Muscle layer of duodenum (tissue), 2 donors: ENCODE measurements at regions not wholly inside any gene's neighbourhood (a gene's known extent, or its start where the extent isn't known, plus 50 kb on each side); places are given as distances from the start of the nearest gene placed in this dataset.

Experiments used
- H3K27ac ChIP-seq: one replicate; pipeline ENCODE4 v1.7.0; 2013; ENCODE audit warnings: mild to moderate bottlenecking, low read length
- H3K27me3 ChIP-seq: one replicate; pipeline ENCODE4 v1.7.0; 2013; ENCODE audit warnings: low read depth, mild to moderate bottlenecking, control low read depth, low read length
- H3K36me3 ChIP-seq, 2 donors: one replicate each; pipeline ENCODE4 v1.7.0; 2013; ENCODE audit warnings: low read length in 2 of 2, control low read depth in 1 of 2, mild to moderate bottlenecking in 1 of 2; ENCODE audit not compliant: insufficient read depth in 2 of 2, control insufficient read depth in 1 of 2
- H3K4me1 ChIP-seq, 2 donors: one replicate each; pipeline ENCODE4 v1.7.0; 2013; ENCODE audit warnings: low read length in 2 of 2, mild to moderate bottlenecking in 2 of 2, control low read depth in 1 of 2, moderate library complexity in 1 of 2; ENCODE audit not compliant: insufficient read depth in 2 of 2, control insufficient read depth in 1 of 2
- H3K4me3 ChIP-seq, 2 donors: one replicate each; pipeline ENCODE4 v1.7.0; 2013; ENCODE audit warnings: low read length in 2 of 2, low read depth in 1 of 2, mild to moderate bottlenecking in 1 of 2
- H3K9me3 ChIP-seq, 2 donors: one replicate each; pipeline ENCODE4 v1.7.0; 2013; ENCODE audit warnings: low read length in 2 of 2, control low read depth in 1 of 2, mild to moderate bottlenecking in 1 of 2; ENCODE audit not compliant: control insufficient read depth in 1 of 2
- donor health status: healthy.

- Histone ChIP-seq H3K4me1 (no peaks in the 10 kb centered on the region), H3K27ac (no peak overlapping the region), H3K27me3 (no peaks in the 10 kb centered on the region), H3K4me3 (no peak overlapping the region), H3K9me3 (no peaks in the 10 kb centered on the region), H3K36me3 (no peaks in the 10 kb centered on the region)
Measured at GRCh38 chr1:79974659-79975058, 968.1 kb upstream of the ADGRL4 start.

DNA sequence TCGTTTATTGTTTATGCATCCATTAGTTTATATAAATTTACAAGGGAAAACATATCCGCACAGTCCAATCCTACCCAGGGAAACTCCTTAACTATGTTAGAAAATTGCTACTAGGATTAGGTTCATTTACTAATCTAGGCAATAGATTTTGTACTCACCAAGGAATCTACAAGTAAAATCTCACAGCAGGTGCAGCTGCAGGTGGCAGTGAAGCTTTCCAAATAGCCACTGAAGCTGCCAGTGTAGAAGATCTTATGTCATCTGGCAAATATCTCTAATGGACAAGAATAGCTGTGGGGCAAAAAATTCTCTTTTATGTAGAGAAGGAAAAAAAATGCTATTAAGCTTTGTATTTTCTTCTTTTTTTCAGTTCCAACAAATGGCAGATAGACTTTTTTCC lies 963.4 kb upstream of the ADGRL4 start:
- Histone ChIP-seq H3K4me1 (no peaks in the 10 kb centered on the region), H3K27me3 (no peaks in the 10 kb centered on the region), H3K36me3 (no peaks in the 10 kb centered on the region), H3K9me3 (peaks cover 0 to 5% of the 10 kb centered on the region in 2 donors), H3K4me3 (no peak overlapping the region), H3K27ac (no peak overlapping the region)

DNA sequence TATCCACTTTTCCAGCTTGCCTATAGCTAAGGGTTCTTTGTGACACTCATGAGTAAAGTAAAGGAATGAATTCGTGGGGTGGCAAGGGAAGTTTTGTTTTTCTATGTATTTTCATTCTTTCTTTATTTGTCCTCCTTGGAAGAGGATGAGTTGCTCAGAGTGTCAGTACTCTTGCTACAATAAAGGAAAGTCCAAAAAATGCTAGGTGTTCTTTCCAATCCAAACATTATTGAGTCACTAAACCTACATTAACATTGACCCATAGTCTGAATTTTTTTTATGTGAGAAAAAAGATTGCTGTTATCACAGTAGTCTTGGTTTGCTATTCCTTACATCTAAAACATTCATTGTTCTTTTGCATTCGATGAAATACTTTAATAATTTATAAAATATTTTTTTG lies 959.9 kb upstream of the ADGRL4 start:
- no peaks in the 10 kb centered on the region for H3K4me1 ChIP-seq
- H3K4me3 ChIP-seq: no peak overlapping the region
- H3K27ac ChIP-seq: no peak overlapping the region
- H3K36me3 ChIP-seq: no peaks in the 10 kb centered on the region
- no peaks in the 10 kb centered on the region for H3K27me3 ChIP-seq
- peaks cover 0 to 5% of the 10 kb centered on the region in 2 donors for H3K9me3 ChIP-seq

GRCh38 chr1:79959635-79960034 lies 953.1 kb upstream of the ADGRL4 start:
- Histone ChIP-seq H3K4me3 (no peak overlapping the region), H3K36me3 (no peaks in the 10 kb centered on the region), H3K9me3 (peaks cover 0 to 7% of the 10 kb centered on the region in 2 donors), H3K27ac (no peak overlapping the region), H3K4me1 (no peaks in the 10 kb centered on the region), H3K27me3 (no peaks in the 10 kb centered on the region)

- Histone ChIP-seq H3K9me3 (peaks cover 0 to 7% of the 10 kb centered on the region in 2 donors), H3K4me3 (no peak overlapping the region), H3K4me1 (no peaks in the 10 kb centered on the region), H3K27me3 (no peaks in the 10 kb centered on the region), H3K27ac (no peak overlapping the region), H3K36me3 (no peaks in the 10 kb centered on the region)
Measured at GRCh38 chr1:79955966-79956365, 949.4 kb upstream of the ADGRL4 start.

DNA sequence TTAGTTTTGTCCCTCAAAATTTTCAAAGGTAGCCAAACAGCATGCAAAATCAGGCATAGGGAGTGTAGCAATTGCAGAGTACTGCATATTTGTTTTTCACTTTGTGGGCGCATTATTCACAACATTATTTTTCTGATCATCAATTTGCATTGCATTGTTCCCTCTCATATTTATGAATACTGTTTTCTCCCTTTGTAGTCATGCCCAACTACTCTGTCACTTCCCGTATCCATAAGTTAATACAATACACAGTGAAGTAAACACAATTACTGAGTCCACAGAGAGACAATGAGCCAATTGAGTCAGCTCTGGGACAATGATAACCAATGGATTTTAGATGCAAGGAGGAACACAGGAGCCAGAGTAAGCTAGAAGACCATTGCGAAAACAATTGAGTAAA lies 944.0 kb upstream of the ADGRL4 start:
- no peaks in the 10 kb centered on the region for H3K9me3 ChIP-seq
- no peaks in the 10 kb centered on the region for H3K36me3 ChIP-seq
- H3K27ac ChIP-seq: no peak overlapping the region
- H3K4me1 ChIP-seq: no peaks in the 10 kb centered on the region
- no peak overlapping the region for H3K4me3 ChIP-seq
- H3K27me3 ChIP-seq: no peaks in the 10 kb centered on the region

GRCh38 chr1:79945391-79945790 lies 938.9 kb upstream of the ADGRL4 start:
- H3K4me1 ChIP-seq: no peaks in the 10 kb centered on the region
- no peaks in the 10 kb centered on the region for H3K27me3 ChIP-seq
- no peak overlapping the region for H3K27ac ChIP-seq
- no peak overlapping the region for H3K4me3 ChIP-seq
- H3K36me3 ChIP-seq: no peaks in the 10 kb centered on the region
- no peaks in the 10 kb centered on the region for H3K9me3 ChIP-seq

DNA sequence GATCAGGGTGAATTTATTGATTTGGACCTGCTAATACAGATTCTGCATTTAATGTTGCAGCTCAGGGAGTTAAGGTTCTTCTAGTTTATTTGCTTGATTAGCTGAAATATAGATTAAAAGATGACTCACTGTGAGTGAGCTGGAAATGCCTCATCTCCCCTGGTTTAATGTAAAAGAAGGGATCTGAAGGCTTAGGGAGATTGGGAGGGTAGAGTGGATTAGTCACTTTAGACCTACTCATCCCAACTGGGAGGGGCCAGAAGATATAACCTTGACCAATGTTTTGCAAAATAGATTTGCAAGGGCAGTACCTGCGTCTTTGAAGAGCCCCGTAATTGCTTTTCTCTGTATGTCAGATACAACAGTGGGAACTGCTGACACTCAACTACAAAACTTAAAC lies 922.8 kb upstream of the ADGRL4 start:
- H3K27ac ChIP-seq: no peak overlapping the region
- H3K4me3 ChIP-seq: no peak overlapping the region
- peaks cover 0 to 6% of the 10 kb centered on the region in 2 donors for H3K9me3 ChIP-seq
- no peaks in the 10 kb centered on the region for H3K36me3 ChIP-seq
- no peaks in the 10 kb centered on the region for H3K27me3 ChIP-seq
- H3K4me1 ChIP-seq: no peaks in the 10 kb centered on the region

DNA sequence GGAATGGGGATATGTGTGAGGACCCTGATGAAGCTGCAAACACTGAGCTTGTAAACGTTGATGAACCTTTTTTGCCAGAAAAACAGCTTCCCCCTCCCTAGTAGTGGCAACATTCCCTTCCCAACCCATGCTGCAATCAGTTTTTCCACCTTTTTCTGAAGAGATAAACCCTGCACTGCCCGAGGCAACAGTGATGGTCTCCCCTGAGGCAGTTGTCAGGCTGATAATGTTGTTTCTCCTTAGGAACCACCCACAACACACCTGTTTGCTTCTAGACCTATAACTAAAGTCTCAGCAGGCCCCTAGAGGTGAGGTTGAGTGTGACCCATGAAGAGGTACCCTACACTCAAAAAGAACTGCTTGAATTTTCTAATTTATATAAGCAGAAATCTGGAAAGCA lies 922.4 kb upstream of the ADGRL4 start:
- no peaks in the 10 kb centered on the region for H3K27me3 ChIP-seq
- no peaks in the 10 kb centered on the region for H3K4me1 ChIP-seq
- peaks cover 0 to 10% of the 10 kb centered on the region in 2 donors for H3K9me3 ChIP-seq
- no peak overlapping the region for H3K27ac ChIP-seq
- no peaks in the 10 kb centered on the region for H3K36me3 ChIP-seq
- H3K4me3 ChIP-seq: no peak overlapping the region

GRCh38 chr1:79920960-79921669 lies 914.6 kb upstream of the ADGRL4 start:
- H3K4me3 ChIP-seq: no peak overlapping the region
- no peaks in the 10 kb centered on the region for H3K27me3 ChIP-seq
- peaks cover 5 to 6% of the 10 kb centered on the region in 2 donors for H3K9me3 ChIP-seq
- no peaks in the 10 kb centered on the region for H3K4me1 ChIP-seq
- H3K27ac ChIP-seq: no peak overlapping the region
- H3K36me3 ChIP-seq: no peaks in the 10 kb centered on the region

- Histone ChIP-seq H3K27ac (no peak overlapping the region), H3K27me3 (no peaks in the 10 kb centered on the region), H3K4me1 (peaks cover 0 to 4% of the 10 kb centered on the region in 2 donors), H3K36me3 (no peaks in the 10 kb centered on the region), H3K4me3 (no peak overlapping the region), H3K9me3 (peaks cover 0 to 5% of the 10 kb centered on the region in 2 donors)
Measured at GRCh38 chr1:79914896-79915295, 908.4 kb upstream of the ADGRL4 start.

DNA sequence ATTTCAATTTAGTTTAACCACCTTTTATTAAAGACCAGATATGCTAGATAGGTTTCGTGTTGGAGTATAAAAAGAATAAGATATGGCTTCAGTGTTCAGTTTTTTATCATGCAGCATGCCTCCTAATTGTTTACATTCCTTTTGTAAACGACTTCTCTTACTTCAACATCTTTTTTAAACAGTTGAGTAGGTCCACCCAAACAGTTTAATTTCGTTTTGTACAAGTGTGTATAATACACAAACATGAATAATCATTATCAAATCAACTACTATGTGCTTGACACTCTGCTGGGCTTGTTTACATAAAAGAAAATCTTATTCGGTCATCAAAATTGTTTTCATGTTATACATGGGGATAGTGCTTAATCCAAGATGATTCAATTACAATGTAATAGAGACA lies 906.3 kb upstream of the ADGRL4 start:
- H3K4me3 ChIP-seq: no peak overlapping the region
- H3K4me1 ChIP-seq: peaks cover 0 to 4% of the 10 kb centered on the region in 2 donors
- H3K27me3 ChIP-seq: no peaks in the 10 kb centered on the region
- H3K27ac ChIP-seq: no peak overlapping the region
- peaks cover 0 to 5% of the 10 kb centered on the region in 2 donors for H3K9me3 ChIP-seq
- H3K36me3 ChIP-seq: no peaks in the 10 kb centered on the region
